ENCODE measurements at regions not wholly inside any gene's neighbourhood (a gene's known extent, or its start where the extent isn't known, plus 50 kb on each side); places are given as distances from the start of the nearest gene placed in this dataset.

DNA sequence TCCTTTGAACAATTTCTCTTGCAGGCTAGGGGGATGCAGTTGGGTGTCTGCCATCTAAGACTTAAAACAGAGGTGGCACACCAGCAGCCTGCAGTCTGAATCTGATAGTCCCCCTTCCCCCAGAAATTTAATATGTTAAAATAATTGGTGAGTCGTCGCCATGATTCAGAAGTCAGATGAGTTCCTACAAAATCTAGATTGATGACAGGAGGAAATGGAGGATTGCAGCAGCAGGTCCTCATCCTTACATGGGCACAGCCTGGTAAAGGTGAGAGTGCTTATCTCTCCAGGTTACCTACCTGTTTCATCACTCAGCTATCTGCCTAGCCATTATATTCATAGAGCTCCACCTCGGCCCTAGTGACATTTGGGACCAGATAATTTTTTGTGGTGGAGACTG is 112.3 kb downstream of the PCSK1 start:
- TF ChIP-seq POLR2AphosphoS5 (IDR thresholded peaks at IDR 0.05), result no peak
- TF ChIP-seq, protein P1, sequence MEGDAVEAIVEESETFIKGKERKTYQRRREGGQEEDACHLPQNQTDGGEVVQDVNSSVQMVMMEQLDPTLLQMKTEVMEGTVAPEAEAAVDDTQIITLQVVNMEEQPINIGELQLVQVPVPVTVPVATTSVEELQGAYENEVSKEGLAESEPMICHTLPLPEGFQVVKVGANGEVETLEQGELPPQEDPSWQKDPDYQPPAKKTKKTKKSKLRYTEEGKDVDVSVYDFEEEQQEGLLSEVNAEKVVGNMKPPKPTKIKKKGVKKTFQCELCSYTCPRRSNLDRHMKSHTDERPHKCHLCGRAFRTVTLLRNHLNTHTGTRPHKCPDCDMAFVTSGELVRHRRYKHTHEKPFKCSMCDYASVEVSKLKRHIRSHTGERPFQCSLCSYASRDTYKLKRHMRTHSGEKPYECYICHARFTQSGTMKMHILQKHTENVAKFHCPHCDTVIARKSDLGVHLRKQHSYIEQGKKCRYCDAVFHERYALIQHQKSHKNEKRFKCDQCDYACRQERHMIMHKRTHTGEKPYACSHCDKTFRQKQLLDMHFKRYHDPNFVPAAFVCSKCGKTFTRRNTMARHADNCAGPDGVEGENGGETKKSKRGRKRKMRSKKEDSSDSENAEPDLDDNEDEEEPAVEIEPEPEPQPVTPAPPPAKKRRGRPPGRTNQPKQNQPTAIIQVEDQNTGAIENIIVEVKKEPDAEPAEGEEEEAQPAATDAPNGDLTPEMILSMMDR (IDR thresholded peaks at IDR 0.05), result no peak
